T follicular helper cell (primary cell): ENCODE measurements at regions not wholly inside any gene's neighbourhood (a gene's known extent, or its start where the extent isn't known, plus 50 kb on each side); places are given as distances from the start of the nearest gene placed in this dataset.
"Not testable (repeated sequence)": the region's sequence is repeated elsewhere in the genome, so short reads cannot be mapped to it uniquely, and the experiment has no call there.

Source experiments
- DNase-seq: peaks from one replicate; pipeline ENCODE4 v3.0.0-alpha.2; 2020; ENCODE audit warnings: low read depth

DNA sequence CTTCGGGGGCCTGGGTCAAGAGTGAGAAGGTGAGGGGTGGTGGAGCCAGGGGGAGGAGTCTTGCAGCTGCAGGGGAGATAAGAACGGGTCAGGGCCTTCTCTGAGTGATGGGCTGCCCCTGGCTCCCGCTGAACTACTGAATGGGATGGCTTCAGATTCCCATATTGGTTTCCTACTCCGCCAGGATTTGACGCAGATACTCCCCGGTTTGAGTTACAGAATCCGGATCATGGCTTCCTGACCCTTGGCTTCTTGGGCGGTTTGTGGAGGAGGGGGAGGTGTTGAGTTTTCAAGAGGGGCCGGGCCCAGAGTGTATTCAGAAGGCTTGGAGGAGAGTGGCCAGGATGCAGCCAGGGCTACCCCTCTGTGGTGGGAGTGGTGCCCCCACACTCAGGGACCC, 119.9 kb upstream of the ATP2B2 start:
- no peak for DNase-seq

DNA sequence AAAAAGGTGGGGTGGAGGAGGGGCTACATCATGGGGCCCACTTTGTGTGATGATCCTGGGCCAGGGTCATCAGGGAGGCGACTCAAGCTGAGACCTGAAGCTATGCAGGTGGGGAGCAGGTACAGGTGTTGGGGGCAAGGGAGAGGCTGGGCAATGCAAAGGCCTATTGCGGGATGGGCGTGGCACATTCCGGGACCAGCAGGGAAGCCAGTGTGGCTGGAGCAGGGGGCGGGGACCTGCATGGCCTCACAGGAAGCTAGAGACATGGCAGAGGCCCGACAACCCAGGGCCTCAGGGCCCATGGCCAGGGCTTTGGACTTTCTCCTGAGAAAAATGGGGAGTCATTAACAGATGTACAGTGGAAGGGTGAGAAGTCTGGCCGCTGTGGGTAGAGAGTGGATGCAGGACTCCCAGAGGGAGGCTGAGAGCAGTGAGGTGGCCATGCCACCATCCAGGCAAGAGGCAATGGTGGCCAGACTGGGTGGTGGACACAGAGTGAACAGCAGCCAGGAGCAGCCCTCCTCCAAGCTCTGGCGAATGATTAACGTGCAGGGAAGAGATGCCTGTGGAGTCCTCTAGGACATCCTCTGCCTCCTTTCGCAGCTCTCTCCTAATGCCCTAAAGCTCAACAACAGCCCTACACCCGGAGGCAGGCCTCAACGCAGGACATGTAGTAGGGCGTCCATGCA, 122.6 kb upstream of the ATP2B2 start:
- DNase-seq: no peak

DNA sequence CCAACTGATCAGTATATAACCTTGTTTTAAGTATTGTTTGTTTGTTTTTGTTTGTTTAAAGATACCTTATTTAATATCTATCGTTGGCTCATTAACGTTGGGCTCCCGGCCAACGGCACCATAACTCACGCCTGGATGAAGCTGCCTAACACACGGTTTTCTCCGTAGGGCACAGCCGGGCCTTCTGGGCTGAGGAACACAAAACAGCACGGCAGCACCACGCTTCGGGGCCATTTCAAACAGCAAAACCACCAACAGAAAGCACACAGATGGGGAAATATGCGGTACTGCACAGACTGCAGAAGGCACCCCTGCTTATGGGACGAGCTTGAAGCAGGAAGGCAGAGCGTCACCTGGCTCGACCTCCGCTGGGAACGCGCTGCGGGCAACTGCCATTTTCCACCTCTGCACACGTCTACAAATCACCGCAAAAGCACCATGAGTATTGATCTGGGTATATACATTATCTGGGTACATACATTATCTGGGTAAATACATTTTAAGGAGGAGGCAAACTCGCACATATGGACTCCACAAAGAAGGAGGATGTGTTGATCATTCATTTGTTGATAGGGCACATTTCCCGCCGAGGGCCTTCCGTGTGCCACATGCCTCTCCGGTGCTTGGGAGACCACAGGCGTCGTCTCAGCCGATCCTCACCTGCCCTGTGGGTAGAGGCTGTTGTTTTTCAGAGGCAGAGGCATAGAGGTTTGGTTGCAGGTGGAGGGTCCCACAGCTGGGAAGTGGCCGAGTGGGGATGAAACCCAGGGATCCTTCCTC, 123.7 kb upstream of the ATP2B2 start:
- DNase-seq: no peak

DNA sequence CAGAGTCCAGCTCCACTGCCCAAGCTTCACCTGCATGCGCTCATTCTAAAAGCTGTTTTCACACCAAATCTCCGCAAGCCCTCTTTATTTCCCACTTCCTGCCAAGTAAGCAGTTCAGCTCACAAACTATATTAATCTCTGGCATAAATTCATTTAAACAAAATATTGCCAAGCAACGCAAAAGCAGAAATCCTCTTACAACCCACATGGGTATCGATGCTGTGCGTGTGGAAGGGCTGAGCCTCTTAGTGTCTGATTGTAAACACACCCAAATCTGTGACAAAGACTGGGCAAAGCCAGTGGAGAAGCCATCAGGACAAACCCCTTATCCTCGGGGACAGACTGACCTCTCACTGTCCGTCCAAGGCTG, 124.3 kb upstream of the ATP2B2 start:
- no peak for DNase-seq

DNA sequence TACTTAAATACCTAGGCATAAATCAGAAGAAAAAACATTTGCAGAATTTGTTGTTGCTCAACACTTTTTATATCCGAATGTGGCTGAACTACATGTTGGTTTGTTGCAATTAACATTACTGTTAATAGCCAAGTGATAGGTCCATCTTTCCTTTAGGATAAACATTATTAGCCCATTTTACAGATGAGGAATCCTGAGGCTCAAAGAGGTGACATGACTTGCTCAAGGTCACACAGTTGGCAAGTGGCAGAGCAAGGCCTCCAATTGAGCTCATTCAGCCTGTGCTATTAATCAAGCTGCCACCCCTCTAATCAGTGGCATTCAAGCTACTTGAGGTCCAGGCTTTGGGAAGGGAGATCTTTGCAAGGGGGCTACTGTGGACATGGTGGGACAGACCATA, 125.8 kb upstream of the ATP2B2 start:
- DNase-seq: no peak

DNA sequence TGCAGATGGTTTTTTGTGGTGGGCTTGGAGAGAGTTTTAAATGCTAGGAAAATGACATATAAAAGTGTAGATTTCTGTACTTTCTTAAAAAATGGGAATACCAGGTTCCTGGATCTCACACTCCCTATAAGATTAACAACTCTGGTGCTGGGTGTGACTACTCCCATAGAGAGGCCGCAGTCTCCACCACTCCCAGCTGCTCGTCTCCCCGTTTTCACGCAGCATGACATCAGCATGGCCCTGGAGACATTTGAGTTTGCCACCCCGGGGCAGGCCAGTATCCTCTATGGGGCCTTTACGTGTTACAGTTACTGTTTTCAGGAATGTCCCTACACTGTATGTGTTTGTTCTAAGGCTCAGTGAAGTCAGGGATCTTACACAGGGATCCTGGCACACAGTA, 126.7 kb upstream of the ATP2B2 start:
- no peak for DNase-seq

DNA sequence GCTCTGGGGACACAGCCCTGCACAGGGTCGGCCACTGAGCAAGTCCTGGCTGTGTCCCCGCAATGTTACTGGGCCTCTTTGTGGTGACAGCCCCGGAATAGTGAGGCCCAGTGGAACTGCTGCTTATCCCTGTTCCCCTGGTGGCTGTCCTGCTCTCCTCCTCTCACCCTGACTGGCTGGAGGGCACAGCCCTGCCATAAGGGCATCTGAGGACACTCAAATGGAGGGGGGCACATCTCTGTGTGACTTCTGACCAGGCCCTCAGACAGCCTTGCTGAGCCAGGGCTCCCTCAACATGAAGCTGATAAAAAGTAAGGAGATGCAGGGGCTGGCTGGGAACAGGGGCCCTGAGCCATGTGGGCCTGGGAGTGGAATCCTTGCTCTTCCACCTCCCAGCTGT, 127.4 kb upstream of the ATP2B2 start:
- DNase-seq: no peak

DNA sequence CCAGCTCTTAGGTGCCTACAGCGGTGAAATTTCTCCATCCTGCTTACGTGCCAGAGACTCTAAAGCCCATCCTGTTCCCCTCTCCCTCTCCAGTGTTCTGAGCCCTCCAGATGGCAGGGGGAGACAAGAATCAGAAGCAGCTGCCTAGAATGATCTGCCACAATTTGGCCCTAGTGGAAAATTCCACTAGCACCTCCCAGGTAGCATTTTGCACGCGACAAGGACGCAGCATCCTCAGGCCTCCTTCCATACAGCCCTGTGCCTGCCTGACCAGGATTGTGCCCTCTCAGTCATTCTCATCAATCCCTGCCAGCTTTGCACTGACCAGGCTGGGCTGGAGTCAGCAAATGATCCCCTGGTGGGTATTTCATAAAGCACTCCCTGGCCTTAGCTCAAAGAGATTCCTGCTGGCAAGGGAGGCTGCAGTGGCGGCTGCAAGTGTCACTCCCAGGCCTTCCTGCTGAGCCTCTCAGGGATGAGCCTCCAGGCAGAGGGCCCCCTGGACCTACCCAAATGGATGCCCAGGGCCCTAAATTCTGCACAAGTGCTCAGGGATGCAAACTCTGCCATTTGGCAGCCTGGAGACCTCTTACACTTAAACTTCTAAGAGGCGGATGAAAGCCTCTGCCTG, 130.2 kb upstream of the ATP2B2 start:
- no peak for DNase-seq

DNA sequence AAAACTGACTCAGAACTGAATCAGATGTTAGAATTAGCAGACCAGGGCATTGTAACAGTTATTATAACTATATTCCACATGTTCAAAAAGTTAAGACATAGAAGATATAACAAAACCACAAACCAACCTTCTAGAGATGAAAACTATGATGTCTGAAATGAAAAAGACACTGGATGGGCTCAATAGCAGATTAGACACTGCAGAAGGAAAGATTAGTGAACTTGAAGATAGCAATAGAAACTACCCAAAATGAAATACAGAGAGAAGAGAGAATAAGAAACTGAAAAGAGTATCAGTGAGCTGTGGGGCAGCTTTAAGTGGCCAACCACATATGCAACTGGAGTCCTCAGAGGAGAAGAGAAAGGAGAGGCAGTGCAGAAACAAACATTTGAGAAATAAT, 132.0 kb upstream of the ATP2B2 start:
- DNase-seq: no peak

DNA sequence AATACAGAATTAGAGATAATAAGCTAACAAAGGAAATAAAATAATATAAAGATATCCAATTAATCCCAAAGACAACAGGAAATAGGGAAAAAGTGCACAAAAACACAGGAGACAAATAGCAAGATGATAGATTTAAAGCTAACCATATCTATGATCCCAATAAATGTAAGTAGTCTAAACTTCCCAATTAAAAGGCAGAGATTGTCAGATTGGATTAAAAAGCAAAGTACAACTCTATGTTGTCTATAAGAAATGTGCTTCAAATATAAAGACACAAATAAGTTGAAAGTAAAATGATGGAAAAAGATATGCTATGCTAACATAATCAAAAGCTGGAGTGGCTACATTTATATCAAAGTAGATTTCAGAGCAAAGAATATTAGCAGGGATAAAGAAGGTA, 133.1 kb upstream of the ATP2B2 start:
- DNase-seq: no peak

DNA sequence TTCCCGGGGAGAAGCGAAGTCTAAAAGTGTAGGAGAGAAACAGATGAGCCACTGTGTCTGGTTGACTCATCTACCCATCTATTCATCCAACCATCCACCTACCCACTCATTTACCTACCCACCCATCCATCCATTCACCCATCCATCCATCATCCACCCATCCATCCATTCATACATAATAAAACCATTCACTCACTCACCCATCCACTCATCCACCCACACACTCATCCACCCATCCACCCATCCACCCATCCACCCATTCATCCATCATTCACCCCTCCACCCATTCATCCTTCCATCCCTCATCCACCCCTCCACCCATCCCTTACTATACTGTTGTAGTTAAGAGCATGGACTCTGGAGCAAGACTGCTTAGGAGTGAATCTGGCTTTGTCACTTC, 136.4 kb upstream of the ATP2B2 start:
- DNase-seq: no peak

DNA sequence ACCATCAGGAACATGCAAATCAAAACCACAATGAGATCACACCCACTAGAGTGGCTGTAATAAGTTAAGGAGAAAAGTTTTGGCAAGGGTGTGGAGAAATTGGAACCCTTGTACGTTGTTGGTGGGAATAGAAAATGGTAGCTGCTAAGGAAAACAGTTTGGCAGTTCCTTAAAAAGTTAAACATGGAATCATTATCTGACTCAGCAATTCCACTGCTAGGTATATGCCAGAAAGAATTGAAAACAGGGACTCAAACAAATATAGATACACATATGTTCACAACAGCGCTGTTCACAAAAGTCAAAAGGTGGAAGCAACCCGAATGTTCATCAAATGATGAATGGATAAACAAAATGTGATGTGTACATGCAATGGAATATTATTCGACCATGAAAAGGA, 138.8 kb upstream of the ATP2B2 start:
- DNase-seq: no peak

DNA sequence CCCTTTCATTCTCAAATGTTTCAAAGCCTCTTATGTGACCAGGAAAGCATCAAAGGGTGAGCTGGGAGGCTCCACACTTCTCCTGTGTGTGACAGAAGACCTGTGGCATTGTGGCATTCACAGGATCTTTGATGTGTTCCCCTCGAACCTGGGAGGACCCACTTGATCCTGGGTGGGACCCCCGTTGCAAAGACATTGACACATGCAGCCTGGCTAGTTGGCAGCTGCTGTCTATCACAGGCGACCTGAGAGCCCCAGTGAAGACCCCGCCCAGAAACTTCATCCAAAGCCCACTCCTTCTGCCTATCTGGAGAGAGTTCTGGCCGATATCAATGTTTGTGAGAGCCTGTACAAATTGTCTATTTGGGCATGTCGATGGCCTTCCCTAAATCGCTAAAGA, 140.4 kb upstream of the ATP2B2 start:
- DNase-seq: no peak

DNA sequence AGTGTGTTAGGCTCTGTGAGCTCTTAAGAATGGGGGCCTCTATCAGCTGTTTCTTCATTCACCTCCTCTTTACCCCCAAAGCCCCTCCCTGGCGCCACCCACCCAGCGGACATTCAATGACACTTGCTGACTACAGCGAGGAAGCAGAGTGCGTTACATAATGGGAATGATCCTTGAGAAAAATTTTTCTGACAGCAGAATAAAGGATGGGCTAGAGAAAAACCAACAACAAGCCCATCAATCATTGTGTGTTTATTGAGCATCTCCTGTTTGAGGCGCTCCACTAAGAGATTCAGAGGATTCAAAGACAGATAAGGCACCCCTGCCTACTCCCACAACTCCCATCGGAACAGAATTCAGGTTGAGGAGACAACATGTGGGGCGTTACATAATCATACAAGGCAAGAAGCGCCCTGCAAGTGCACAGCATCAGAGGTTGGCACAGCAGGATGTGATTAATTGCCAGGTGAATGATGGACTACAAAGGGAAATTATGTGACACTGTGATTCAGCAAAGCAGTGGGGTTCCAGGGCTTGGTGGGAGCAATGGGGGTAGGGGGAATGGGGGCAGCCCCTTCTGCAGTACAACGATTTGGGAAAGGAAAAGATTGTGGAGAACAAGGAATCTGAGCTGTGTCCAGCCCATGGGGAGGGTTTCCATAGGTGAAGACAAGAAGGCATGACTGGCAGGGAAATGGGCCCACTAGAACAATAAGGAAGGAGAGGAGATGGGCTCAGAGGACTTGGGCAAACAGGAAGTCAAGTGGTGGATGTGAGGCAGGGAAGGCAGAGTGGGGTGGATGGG, 141.3 kb upstream of the ATP2B2 start:
- no peak for DNase-seq

DNA sequence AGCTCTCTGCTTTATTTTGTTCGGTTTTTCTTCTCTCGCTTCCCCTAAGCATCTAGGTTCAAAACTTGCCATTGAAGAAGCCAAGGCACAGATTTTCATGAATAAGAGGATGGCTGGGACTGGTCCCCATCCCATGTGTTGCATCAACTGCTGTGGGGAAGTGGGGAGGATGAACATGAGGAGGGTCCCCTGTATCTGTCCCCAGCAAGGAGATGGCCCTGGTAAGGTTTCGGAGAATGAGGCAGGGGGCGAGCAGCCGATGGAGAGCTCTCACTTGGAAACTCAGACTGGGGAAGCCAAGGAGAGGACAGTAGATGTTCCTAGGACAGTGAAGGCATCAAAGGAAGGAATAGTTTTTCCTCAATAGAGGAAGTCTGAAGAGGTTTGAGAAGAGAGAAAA, 142.0 kb upstream of the ATP2B2 start:
- no peak for DNase-seq

DNA sequence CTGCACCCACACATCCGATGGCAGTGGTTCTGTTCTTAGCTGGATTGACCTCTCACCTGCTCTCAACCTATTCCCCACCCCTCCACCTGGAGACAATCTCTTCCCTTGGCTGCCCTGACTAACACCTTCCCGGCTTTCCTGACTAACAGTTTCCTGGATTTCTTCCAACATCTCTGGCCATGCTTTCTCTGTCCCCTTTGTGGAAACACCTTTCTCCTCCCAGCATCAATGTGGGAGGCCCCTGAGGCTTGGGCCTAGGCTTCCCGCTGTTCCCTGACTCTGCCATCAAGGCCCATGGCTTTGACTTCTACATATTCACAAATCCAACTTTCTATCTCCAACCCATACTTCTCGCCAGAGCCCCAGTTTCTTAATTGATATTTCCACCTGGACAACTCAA, 142.8 kb upstream of the ATP2B2 start:
- DNase-seq: no peak

DNA sequence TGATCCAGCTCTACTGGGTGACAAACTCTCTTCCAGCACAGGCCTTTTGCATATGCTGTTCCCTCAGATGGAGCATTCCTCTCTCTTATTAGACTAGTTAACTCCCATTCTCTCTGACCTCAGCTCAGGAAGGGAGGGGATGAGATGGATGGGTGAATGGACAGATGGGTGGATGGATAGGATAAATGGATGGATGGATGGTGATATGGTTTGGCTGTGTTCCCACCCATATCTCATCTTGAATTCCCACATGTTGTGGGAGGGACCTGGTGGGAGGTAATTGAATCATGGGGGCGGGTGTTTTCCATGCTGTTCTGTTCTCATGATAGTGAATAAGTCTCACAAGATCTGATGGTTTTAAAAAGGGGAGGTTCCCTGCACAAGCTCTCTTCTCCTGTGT, 144.1 kb upstream of the ATP2B2 start:
- not testable (repeated sequence) for DNase-seq

DNA sequence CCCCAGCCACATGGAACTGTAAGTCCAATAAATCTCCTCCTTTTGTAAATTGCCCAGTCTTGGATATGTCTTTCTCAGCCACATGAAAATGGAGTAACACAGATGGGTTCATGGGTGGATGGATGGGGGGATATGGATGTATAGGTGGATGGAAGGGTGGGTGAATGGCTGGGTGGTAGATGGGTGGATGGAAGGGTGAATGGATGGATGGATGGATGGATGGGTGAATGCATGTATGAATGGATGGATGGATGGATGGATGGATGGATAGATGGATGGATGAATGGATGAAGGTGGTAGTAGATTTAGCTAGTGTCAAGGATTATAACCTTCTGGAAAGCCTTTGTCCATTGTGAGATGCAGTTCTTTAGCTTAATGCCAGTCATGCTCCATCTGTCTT, 146.1 kb upstream of the ATP2B2 start:
- DNase-seq: no peak

DNA sequence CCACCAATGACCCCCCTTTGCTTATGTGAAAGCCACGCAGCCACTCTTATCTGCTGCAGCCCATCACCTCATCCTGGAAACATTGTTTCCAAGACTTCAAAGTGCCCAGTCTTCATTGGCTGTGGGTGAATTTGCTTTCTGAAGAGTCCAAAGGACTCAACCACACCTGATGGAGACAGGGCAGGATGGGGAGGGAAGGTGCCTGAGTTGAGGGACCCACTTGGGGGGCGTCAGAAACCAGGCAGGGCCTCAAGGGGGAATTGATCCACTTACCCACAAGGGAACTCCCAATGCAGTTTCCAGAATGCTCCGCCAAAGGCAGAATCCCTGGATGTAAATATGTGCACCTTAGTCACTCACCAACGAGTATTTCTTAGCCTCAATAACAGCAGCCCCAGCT, 147.9 kb upstream of the ATP2B2 start:
- no peak for DNase-seq

DNA sequence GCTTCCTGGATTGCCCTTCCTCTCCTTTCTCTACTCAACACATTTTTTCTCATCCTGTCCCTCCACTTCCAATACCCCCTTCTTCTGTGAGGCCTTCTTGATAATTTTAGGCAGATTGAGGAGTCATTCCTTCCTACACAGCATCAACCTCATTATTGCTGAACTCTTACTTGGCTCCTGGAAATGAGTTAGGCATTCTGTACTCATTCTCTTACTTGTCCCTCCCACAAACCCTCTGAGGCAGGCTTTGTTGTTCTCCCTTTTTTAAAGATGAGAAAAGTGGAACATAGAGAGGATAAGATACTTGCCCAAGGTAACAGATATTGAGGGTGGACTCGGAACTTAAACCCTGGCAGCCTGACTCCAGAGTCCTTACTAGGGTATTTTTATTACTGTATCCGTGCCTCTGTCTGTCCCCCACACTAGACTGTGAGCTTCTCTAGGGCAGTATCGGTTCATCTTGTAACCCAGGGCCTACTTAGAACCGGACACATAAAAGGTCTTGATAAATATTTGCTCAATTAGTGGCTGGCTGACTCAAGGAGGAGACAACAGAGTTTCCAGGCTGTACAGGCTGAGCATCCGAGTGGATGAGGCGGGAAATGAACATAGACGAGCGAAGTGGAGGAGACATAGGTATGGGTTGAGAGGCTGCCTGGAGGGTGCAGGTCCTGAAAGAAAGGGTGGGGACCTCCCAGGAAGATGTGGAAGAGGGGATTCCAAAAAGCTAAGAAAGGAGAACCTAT, 148.7 kb upstream of the ATP2B2 start:
- no peak for DNase-seq

DNA sequence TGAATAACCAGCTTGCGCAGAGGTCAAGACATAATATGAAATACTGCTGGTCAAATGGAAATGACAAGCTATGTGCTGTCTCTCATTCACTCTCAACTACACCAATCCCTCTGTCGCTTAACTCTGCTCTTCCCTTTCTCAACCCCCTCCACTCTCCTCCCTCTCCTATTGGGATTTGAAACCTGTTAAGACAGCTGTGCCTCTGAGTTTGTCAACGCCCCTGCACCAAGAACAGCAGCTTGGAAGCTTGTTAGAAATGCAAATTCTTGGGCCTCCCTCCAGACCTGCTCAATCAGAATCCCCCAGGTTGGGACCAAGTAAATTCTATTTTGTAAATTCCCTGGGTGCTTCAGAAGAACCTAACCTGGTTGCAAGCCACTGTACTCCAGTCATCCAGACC, 149.7 kb upstream of the ATP2B2 start:
- no peak for DNase-seq

DNA sequence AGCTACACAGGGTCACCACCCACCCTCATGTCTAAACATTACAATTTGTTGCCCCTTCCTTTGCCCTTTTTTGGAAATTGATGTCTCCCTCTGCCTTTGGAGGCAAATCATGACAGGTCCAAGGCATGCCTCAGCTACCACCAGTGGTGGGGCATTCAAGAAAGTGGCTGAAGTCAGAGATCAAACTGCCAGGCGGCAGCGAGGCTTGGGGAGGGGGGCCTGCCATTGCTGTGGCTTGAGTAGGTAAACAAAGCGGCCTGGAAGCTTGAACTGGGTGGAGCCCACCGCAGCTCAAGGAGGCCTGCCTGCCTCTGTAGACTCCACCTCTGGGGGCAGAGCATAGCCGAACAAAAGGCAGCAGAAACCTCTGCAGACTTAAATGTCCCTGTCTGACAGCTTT, 152.0 kb upstream of the ATP2B2 start:
- DNase-seq: not testable (repeated sequence)
